NCI-H1417 treated with DMSO at 0.1 percent for 48 hours (cell line): ENCODE measurements at regions not wholly inside any gene's neighbourhood (a gene's known extent, or its start where the extent isn't known, plus 50 kb on each side); places are given as distances from the start of the nearest gene placed in this dataset.
A peak's percentile ranks its signal among the peaks of the same experiment; 100 is the strongest.

Experiments used
- DNase-seq: peaks from one replicate; lab custom pipeline; 2025; lab: John Stamatoyannopoulos, UW

GRCh38 chr1:71264039-71264438, 183.2 kb upstream of the ZRANB2 start:
- no peak for DNase-seq

- no peak for DNase-seq
Observed at GRCh38 chr1:71262970-71263369, 182.1 kb upstream of the ZRANB2 start.

DNA sequence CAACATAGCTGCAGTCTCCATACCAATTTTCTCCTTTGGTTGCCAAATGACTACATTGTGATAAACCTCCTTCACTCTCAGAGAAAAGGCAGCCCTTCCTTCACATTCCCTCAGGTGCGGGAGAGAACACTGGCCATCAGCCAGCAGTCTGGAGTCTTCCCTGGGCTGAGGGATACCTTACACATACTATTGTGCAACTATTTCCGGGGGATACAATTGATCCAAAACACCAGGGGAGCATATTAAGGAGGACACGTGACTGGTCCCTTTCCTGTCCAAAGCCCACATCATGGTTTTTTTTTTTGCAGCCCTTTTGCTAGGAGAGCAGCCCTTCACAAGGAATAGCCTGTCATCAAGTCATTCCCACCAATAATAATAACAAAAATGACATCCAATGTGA, 172.1 kb upstream of the ZRANB2 start:
- DNase-seq = no peak

DNA sequence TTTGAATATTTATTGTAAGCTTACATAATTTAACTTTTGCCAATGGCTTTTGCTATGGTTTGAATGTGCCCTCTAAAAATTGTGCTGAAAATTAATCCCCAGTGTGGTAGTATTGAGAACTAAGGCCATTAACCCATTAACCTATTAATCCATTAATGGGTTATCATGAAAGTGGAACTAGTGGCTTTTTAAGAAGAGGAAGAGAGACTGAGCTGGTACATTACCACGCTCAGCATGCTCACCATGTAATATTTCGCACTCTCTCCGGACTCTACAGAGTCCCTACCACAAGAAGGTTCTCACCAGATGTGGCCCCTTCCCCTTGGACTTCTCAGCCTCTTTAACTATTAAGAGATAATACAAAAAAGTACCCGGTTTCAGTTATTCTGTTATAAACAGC, 164.4 kb upstream of the ZRANB2 start:
- DNase-seq = no peak

DNA sequence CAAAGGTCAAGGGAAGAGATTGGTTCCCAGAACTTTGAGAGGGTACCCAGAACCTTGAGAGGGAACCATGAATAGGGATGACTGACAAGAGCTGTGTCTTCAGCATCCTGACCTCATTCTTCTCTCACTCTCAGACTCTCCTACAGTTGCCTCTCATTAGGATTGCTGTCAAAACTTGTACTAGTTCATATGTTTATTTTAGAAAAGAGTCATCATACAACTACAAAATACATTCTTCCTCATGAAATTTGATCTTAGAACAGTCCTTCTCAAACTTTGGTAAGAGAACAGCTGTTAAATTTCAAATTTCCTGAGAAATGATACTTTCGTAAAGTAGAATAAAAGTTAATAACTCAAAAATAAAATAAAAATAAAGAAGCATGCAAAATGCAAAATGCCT, 161.4 kb upstream of the ZRANB2 start:
- DNase-seq = no peak

DNA sequence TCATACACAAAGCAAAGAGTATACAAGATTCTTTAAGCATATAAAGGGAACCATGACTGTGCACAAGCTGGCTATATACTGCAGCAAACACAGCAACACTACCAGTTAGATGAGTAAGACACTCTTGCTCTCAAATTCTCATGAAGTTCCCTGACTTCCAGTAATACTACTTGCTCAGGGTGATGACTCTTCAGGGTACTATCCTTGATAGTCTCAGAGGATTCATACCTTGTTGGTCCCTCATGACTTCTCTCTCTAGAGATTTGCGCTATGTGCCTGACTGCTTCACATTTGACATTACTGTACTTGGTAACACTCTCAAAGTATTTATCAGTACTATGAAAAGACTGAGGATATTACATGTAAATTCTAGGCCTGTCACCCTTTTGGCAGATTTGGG, 159.8 kb upstream of the ZRANB2 start:
- DNase-seq = no peak

GRCh38 chr1:71236503-71236902, 155.7 kb upstream of the ZRANB2 start:
- no peak for DNase-seq

DNA sequence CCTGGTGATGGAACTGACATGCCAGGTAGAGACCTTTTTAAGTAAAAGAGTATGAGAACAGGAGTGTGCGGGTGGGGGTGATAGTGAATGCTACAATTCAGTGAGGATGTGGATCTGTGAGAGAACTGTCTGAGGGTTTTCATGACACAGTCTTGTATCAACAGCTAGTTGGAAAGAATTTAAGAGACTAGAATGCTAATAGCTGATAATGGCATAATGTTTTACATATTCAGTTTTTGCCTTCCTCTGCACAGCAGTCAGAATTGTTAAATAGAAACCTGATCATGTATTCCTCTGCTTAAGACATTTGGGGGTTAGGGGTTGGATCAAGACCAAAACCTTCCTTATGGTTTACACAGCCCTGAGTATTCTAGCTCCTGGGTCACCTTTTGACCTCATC, 152.8 kb upstream of the ZRANB2 start:
- DNase-seq = no peak

- DNase-seq = no peak
Observed at GRCh38 chr1:71232786-71233185, 152.0 kb upstream of the ZRANB2 start.

- DNase-seq = no peak
Observed at GRCh38 chr1:71232166-71232763, 151.4 kb upstream of the ZRANB2 start.

- DNase-seq = no peak
Observed at GRCh38 chr1:71231751-71232150, 150.9 kb upstream of the ZRANB2 start.

DNA sequence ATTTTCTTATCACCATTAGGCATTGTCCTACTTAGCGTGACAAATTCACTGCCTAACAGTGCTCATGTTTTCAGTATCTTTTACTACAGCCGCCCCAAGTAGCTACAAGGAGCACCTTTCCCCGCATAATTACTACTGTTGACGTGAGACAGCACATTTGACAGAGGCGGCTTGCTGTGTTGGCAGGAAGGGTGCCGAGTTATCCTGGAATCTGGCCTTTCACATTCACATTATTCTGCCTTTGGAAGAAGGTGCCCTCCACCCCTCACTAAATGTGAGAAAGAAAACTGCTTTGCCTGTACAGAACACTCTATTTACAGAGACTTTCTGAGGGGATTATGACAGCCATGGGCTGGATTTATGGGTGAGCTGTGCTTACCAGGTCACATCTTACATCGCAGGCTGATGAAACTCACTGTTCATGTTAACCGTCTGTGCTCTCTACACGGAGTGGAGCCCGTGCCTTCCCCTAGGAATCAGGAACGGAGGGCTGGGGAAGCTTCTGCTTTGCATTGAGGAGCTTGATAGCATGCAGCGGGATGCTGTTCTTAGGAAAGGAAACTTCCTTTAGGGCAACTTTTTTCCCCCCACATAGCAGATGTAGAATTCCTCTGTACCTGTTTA, 148.0 kb upstream of the ZRANB2 start:
- DNase-seq = no peak

DNA sequence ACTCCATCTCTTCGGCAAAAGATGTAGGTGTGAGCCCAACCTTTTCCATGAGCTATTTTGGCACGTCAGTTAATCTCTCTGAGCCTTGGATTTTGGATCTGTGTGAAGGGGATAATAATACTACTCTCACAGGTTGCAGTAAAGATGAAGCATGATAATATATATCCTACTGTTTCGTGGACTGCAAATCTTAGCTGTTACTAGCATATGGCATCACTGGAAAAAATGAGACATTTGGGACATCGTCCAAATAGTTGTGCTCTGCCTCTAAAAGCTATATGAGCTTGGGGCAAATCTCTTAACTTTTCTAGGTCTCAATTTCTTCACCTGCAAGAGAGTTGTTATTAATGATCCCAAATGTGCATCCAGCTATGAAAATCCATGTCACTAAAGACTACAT, 147.4 kb upstream of the ZRANB2 start:
- no peak for DNase-seq

DNA sequence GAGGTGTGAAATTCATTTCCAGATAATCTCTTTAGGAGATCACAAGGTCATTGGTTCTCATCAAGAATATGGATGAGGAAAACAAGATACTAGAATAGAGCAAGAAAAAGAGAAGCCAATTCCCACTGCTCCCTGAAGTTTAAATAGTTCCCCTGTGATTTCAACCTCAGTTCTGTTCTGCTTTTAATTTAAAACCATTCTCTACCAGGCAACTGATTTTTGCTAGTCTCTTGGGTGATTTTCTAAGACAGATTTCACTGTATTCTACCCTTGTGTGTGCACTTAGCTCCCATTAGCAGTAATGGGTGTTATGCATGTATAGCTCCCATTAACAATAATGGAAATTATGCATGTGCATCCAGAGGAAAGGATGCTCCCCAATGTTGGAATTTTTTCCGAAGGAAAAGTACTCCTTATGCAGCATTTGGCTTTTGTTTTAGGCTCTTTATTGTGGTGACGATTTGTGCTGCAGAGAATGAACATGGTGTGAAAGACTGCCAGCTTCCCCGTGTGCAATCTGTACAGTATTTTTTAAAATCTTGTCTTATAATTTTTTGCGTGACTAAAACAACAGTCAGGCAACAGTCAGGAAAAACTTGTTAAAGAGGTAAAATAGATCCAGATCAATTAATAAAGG, 144.0 kb upstream of the ZRANB2 start:
- no peak for DNase-seq

DNA sequence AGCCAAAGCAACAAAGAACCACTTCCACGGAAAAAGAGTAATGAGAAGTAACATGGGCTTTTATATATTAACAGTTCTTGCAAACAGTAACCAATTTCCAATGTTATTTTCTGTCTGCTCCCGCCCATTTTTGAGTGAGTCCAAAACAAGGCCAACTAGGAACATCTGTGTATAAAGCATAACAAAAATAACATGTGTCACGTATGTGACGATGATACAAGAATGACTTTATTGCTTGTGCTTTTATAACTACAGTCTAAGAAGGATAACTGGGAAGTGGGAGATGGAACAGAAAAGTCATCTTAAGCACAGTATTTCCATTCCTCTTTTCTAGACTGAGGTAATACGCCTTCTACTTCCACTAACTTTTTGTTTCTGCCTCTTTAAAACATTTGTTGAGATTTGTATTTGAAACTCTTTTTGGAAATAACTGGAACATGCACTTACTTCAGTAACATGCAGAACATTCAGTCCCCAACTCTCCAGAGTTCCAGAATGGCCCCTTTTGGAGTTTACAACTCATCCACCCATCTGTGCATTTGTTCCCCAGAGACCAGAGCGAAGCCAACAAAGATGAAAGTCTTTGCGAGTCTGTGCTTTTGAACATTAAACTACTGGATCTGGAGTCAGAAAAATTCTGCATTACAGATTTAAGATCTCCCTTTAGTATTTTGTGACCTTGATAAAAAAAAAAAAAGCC, 143.0 kb upstream of the ZRANB2 start:
- DNase-seq = no peak

- DNase-seq = no peak
Observed at GRCh38 chr1:71222668-71223067, 141.8 kb upstream of the ZRANB2 start.

- DNase-seq = no peak
Observed at GRCh38 chr1:71210718-71211117, 129.9 kb upstream of the ZRANB2 start.

DNA sequence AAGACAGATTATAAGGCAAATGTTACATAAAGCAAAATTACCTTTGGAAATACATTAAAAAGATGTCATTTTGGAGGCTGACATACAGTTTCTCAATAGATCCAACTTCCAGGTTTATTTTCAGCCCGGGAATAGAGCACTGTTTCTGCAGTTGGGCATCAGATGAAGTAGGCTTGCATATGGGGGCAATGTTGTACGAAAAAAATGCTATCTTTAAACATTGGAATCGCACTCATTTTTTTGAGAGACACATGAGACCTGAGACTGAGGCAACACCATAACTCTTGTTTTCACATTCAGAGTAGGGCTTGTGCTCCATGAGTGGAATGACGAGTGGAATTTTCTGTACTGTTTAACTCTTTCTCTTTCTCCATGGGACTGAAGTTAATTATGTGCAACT, 122.4 kb upstream of the ZRANB2 start:
- DNase-seq = no peak

- DNase-seq = no peak
Observed at GRCh38 chr1:71200503-71200902, 119.7 kb upstream of the ZRANB2 start.

GRCh38 chr1:71196685-71197084, 115.8 kb upstream of the ZRANB2 start:
- DNase-seq = peak; percentile 44

DNA sequence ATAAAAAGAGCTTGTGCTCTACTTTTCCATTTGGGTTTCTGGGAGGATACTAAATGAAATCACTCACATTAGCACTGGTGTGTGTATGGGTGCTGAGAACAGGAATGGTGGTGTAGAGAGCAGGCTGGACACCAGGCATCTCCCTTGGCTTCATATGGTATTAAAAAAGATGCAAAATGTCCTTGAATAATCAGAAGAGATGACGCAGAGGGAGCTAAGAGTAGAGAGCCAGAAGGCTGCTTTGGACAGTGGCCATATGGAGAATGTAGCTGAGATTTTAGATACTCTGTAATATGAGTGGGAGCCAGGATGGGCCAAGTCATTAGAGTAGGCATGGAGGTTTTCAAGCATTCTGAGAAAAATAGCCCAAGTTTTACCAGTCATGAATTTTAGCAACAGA, 112.3 kb upstream of the ZRANB2 start:
- DNase-seq = no peak

GRCh38 chr1:71191520-71191919, 110.7 kb upstream of the ZRANB2 start:
- DNase-seq = no peak

- no peak for DNase-seq
Observed at GRCh38 chr1:71190843-71191242, 110.0 kb upstream of the ZRANB2 start.
